Adrenal gland (tissue), 9 donors: ENCODE measurements at regions not wholly inside any gene's neighbourhood (a gene's known extent, or its start where the extent isn't known, plus 50 kb on each side); places are given as distances from the start of the nearest gene placed in this dataset.

Experiments
- DNase-seq, 7 donors: peaks; one replicate each; pipeline ENCODE4 v3.0.0-alpha.2; 2019 to 2020
- H3K27ac ChIP-seq, 5 donors: fragments of 200-600 bp; sonication (generic) in 4 of 5; 1 replicate in 3 of 5; 2 replicates in 2 of 5; pipeline versions ENCODE4 v1.5.1 to v1.8.0; 2016 to 2020; ENCODE audit warnings: mild to moderate bottlenecking in 1 of 5
- H3K27me3 ChIP-seq: fragments of 200-600 bp; 2 replicates; pipeline ENCODE4 v1.8.0; 2021
- H3K36me3 ChIP-seq, 2 donors: fragments of 200-600 bp; replicated peaks in 1 of 2; 1 replicate in 1 of 2; 2 replicates in 1 of 2; pipeline versions ENCODE4 v1.5.1 to v1.8.0; 2018 to 2022
- H3K4me1 ChIP-seq, 2 donors: fragments of 200-600 bp; replicated peaks in 1 of 2; 1 replicate in 1 of 2; 2 replicates in 1 of 2; pipeline versions ENCODE4 v1.5.1 to v1.8.0; 2018 to 2021
- H3K4me3 ChIP-seq, 4 donors: fragments of 200-600 bp; sonication (generic) in 3 of 4; one replicate each; pipeline ENCODE4 v1.5.1; 2016 to 2018
- H3K9me3 ChIP-seq, 3 donors: fragments of 200-600 bp; sonication (generic) in 1 of 3; replicated peaks in 1 of 3; 1 replicate in 2 of 3; 2 replicates in 1 of 3; pipeline versions ENCODE4 v1.5.1 to v1.8.0; 2016 to 2021
- CTCF ChIP-seq, 6 experiments: fragments of 450-650 bp in 4 of 6; fragments of 200-600 bp in 2 of 6; sonication (generic) in 1 of 6; IDR thresholded peaks; 1 replicate in 5 of 6; 2 replicates in 1 of 6; pipeline versions ENCODE4 v1.5.1 to v1.8.0; 2016 to 2021; ENCODE audit warnings: antibody characterized with exemption in 6 of 6, mild to moderate bottlenecking in 2 of 6, moderate library complexity in 1 of 6
- POLR2A ChIP-seq, 2 donors: fragments of 450-650 bp; IDR thresholded peaks; one replicate each; pipeline ENCODE4 v1.6.1; 2017; ENCODE audit warnings: antibody characterized with exemption in 2 of 2, mild to moderate bottlenecking in 2 of 2, moderate library complexity in 1 of 2
- WGBS, 4 donors: extraction: QIAGEN DNeasy Blood & Tissue Kit in 2 of 4; methylation state at CpG; one replicate each; pipeline versions ENCODE4 v1.1.5 to v1.1.7; 2013 to 2017; 5-methylcytosine and 5-hydroxymethylcytosine counted together
- intact Hi-C, 2 donors: fragments of 100-400 bp; cut with DNase I; formaldehyde crosslinking; loops; one replicate each; pipeline versions ENCODE4 v1.14.1 to v1.15.0; 2022 to 2023
- donor health status: healthy with polysubstance abuse.
- donor health status: Bipolar disorder and iron deficiency.
- donor health status: DM: yes; HTN: yes; CAD: no.
- donor health status: DM: no; HTN: no; CAD: no.
- donor health status: DM: no; HTN: no; CAD: no.

- no peak for DNase-seq
- TF ChIP-seq POLR2A (IDR thresholded peaks at IDR 0.05) = no peak
- no peak for TF ChIP-seq CTCF (IDR thresholded peaks at IDR 0.05)
- H3K4me1 ChIP-seq = no peaks in the 10 kb centered on the region
- no peak overlapping the region for H3K4me3 ChIP-seq
- intact Hi-C loops = no loop called here
- peaks cover 0 to 3% (median 0%) of the 10 kb centered on the region in 3 donors for H3K9me3 ChIP-seq
- H3K27ac ChIP-seq = no peak overlapping the region
- H3K36me3 ChIP-seq = no peaks in the 10 kb centered on the region
- no peaks in the 10 kb centered on the region for H3K27me3 ChIP-seq
Observed at GRCh38 chr4:155114790-155115189, 93.6 kb upstream of the NPY2R start.

DNA sequence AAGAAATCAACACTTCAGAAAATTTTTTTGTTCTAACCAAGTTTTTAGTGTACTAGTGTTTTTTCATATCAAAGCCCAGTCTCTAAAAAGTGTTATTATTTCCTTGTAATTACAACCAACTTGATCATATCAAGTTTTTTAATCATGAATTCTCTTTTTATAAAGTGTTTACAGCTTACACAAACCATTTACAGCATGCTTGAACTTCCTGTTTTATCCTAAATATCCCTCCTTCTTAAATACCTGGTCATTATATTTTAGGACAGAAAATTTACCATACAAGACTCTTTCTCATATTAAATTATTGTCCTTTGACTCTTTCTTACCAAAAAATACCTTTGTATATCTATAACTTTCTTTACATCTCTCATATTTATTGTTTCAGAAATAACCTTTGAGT is 89.4 kb upstream of the NPY2R start:
- Histone ChIP-seq H3K4me3 (no peak overlapping the region), H3K4me1 (no peaks in the 10 kb centered on the region), H3K27me3 (no peaks in the 10 kb centered on the region), H3K27ac (no peak overlapping the region), H3K36me3 (no peaks in the 10 kb centered on the region), H3K9me3 (peaks cover 0 to 3% (median 0%) of the 10 kb centered on the region in 3 donors)
- intact Hi-C loops = no loop called here
- TF ChIP-seq CTCF (IDR thresholded peaks at IDR 0.05) = no peak
- no peak for TF ChIP-seq POLR2A (IDR thresholded peaks at IDR 0.05)
- DNase-seq = no peak

DNA sequence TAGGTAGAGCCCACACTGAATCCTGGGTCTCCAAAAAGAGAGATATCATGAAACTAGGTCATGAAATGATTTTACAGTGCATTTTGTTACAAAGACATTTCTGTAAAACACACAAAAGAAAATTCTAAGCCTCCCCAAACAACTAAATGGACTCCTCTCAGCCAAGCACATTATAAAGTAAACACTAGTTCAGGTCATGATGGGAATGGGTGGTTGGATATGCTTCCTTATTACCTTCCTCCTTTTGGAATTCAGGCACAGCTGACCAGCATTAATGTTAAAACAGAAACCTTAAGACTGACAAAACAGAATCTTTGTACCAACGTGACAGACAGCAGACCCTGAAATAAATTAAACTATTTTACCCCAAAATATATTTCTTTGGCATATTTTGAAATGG is 87.9 kb upstream of the NPY2R start:
- no peaks in the 10 kb centered on the region for H3K27me3 ChIP-seq
- WGBS, 4 donors = 33 to 56% (median 47%) methylated on average over 1 of the region's 1 CpG
- TF ChIP-seq CTCF (IDR thresholded peaks at IDR 0.05) (no peak), POLR2A (IDR thresholded peaks at IDR 0.05) (no peak)
- H3K4me1 ChIP-seq = no peaks in the 10 kb centered on the region
- H3K4me3 ChIP-seq = no peak overlapping the region
- H3K36me3 ChIP-seq = no peaks in the 10 kb centered on the region
- no peak overlapping the region for H3K27ac ChIP-seq
- H3K9me3 ChIP-seq = peaks cover 0 to 3% (median 0%) of the 10 kb centered on the region in 3 donors
- intact Hi-C loops = no loop called here
- DNase-seq = no peak

DNA sequence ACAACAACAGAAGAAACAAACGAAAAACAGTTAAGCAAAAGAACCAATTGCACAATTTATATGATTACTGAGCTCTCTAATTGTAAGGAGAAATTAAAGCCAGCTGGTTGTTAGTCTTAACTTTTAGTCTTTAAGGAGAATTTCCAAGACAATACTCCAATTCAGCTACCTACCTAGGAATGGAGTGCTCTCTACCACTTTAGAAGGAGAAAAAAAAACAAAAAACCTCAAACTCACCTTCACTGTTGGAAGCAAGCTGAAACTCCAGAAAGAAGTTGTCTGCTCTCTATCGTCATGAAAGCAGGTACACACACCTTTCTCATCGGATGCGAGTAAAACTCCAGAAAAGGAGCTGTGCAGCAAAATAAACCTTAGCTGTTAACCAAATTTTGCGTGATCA is 86.1 kb upstream of the NPY2R start:
- no peak overlapping the region for H3K4me3 ChIP-seq
- peaks cover 0 to 3% (median 0%) of the 10 kb centered on the region in 3 donors for H3K9me3 ChIP-seq
- intact Hi-C loops = no loop called here
- no peak overlapping the region for H3K27ac ChIP-seq
- H3K36me3 ChIP-seq = no peaks in the 10 kb centered on the region
- no peak for DNase-seq
- TF ChIP-seq CTCF (IDR thresholded peaks at IDR 0.05) (no peak), POLR2A (IDR thresholded peaks at IDR 0.05) (no peak)
- no peaks in the 10 kb centered on the region for H3K27me3 ChIP-seq
- no peaks in the 10 kb centered on the region for H3K4me1 ChIP-seq
- 69 to 76% (median 71%) methylated on average over 5 of the region's 5 CpGs for WGBS, 4 donors
